HFFc6 (cell line): ENCODE measurements at regions not wholly inside any gene's neighbourhood (a gene's known extent, or its start where the extent isn't known, plus 50 kb on each side); places are given as distances from the start of the nearest gene placed in this dataset.
"Not testable (repeated sequence)": the region's sequence is repeated elsewhere in the genome, so short reads cannot be mapped to it uniquely, and the experiment has no call there.

Experiments used
- DNase-seq: peaks from one replicate; pipeline ENCODE4 v3.0.0-alpha.2; 2018
- H3K27ac Mint-ChIP-seq: 2 replicates; pipeline ENCODE4 v1.8.0; 2020; ENCODE audit warnings: mild to moderate bottlenecking, mixed read lengths
- H3K27me3 Mint-ChIP-seq: 2 replicates; pipeline ENCODE4 v1.8.0; 2021; ENCODE audit warnings: mild to moderate bottlenecking, moderate library complexity, mixed read lengths; ENCODE audit not compliant: insufficient read depth
- H3K36me3 Mint-ChIP-seq: 2 replicates; pipeline ENCODE4 v1.8.0; 2021; ENCODE audit warnings: low read depth, mixed read lengths
- H3K4me1 Mint-ChIP-seq: 2 replicates; pipeline ENCODE4 v1.8.0; 2020; ENCODE audit warnings: low read depth, mixed read lengths
- H3K4me3 Mint-ChIP-seq: 2 replicates; pipeline ENCODE4 v1.8.0; 2020; ENCODE audit warnings: mild to moderate bottlenecking, moderate library complexity, mixed read lengths
- H3K9me3 Mint-ChIP-seq: 2 replicates; pipeline ENCODE4 v1.8.0; 2020; ENCODE audit warnings: mild to moderate bottlenecking, mixed read lengths
- CTCF ChIP-seq: fragments of 200-600 bp; sonication (generic); IDR thresholded peaks from 2 replicates; pipeline ENCODE4 v1.5.0; 2021; ENCODE audit warnings: antibody characterized with exemption, mild to moderate bottlenecking

DNA sequence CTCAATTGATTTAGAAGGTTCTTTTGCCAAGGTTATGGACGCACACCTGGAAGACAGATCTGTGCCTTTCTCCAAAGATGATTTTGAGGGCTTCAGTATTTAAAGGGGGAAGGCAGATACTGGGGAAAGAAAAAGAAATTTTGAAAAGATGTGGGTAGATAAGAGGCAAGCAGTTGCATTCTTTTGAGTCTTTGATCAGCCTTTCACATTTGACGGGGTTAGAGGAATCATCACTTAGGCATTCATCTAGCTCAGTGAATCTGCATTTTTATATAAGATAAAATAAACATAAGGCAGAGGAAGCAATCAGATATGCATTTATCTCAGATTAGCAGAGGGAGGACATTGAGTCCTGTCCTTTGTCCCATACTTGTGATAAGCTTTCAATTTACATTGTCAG lies 243.4 kb upstream of the RAI14 start:
- peak; percentile 62 for DNase-seq
- H3K9me3 Mint-ChIP-seq = no peaks in the 10 kb centered on the region
- H3K4me1 Mint-ChIP-seq = peaks cover 70% of the 10 kb centered on the region
- no peak for TF ChIP-seq CTCF
- H3K27me3 Mint-ChIP-seq = no peaks in the 10 kb centered on the region; the same call in 1 of the 2 replicates
- peak overlapping the region; percentile 71 for H3K4me3 Mint-ChIP-seq
- H3K27ac Mint-ChIP-seq = peak overlapping the region; percentile 69
- no peaks in the 10 kb centered on the region; the same call in 1 of the 2 replicates for H3K36me3 Mint-ChIP-seq

DNA sequence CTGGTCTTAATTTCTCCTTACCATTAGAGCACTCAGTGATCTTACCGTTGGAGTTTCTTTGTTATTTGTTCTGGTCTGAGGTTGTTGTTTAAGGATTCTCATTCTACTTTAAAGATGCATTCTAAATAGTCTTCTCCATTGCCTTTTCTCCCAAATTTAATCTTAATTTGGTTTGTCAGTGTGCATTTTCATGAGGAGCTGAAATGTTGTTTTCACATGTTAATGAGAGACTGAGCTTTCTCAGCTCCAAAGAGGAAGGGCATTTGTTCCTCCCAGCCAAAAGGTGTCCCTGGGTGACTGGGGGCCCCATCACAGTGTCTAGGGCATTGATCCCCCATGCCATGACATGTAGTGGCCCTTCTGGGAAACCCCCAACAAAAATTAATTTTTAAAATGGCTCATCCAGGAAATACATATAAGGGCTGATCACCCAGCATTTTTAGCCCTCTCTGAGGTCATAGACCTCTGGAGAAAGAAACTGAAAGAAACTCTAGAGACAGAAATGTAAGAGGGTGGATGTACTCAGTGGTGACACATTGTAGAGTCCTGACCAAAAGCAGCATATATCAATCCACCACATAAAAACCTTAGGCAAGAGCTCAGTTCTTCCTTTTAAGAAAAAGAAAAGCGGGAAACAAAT lies 240.4 kb upstream of the RAI14 start:
- no peak for TF ChIP-seq CTCF
- Mint-ChIP-seq H3K27me3 (no peaks in the 10 kb centered on the region), H3K36me3 (peaks cover 14% of the 10 kb centered on the region), H3K4me3 (peak overlapping the region; percentile 66), H3K27ac (peak overlapping the region; percentile 78), H3K9me3 (peaks cover 17% of the 10 kb centered on the region), H3K4me1 (peaks cover 57% of the 10 kb centered on the region)
- peak; percentile 56 for DNase-seq

- H3K27ac Mint-ChIP-seq = peak overlapping the region; percentile 78
- H3K36me3 Mint-ChIP-seq = peaks cover 23% of the 10 kb centered on the region
- no peak for DNase-seq
Measured at GRCh38 chr5:34416501-34417008, 239.6 kb upstream of the RAI14 start.

DNA sequence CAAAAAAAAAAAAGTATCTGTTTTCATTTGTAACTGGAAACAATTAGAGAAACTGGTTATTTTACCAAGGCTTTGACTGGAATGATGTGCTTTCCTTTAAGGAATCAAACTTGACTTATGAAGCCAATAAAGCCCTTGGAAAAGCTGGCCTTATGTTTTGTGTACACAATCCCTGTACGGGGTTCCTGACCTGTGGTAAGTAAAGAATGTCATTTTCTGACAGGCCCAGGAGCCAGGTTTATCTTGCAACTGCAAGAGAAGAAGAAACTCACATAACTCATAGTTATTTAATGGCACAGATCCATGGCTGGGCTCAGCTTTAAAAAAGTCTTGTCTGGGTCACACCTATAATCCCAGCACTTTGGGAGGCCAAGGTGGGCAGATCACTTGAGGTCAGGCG lies 235.9 kb upstream of the RAI14 start:
- DNase-seq = peak; percentile 56
- Mint-ChIP-seq H3K9me3 (peaks cover 35% of the 10 kb centered on the region), H3K4me1 (peaks cover 16% of the 10 kb centered on the region), H3K36me3 (peaks cover 32% of the 10 kb centered on the region)
- H3K27ac Mint-ChIP-seq, H3K4me3 Mint-ChIP-seq, H3K27me3 Mint-ChIP-seq: not testable (repeated sequence)

More at GRCh38 chr5:34416501-34417008, 239.6 kb upstream of the RAI14 start:
- Mint-ChIP-seq H3K27me3 (no peaks in the 10 kb centered on the region), H3K4me1 (peaks cover 48% of the 10 kb centered on the region), H3K4me3 (0 out of 2 replicates have a peak overlapping the region, but pooled peaks have one; percentile 17), H3K9me3 (peaks cover 26% of the 10 kb centered on the region)
- no peak for TF ChIP-seq CTCF

- H3K27ac Mint-ChIP-seq = no peak overlapping the region
- peaks cover 10% of the 10 kb centered on the region for H3K9me3 Mint-ChIP-seq
- DNase-seq = no peak
- H3K27me3 Mint-ChIP-seq = peaks cover 3% of the 10 kb centered on the region; the same call in 1 of the 2 replicates
- peaks cover 13% of the 10 kb centered on the region for H3K36me3 Mint-ChIP-seq
- TF ChIP-seq CTCF = no peak
- no peak overlapping the region for H3K4me3 Mint-ChIP-seq
- H3K4me1 Mint-ChIP-seq = peaks cover 8% of the 10 kb centered on the region
Measured at GRCh38 chr5:34436761-34437501, 219.2 kb upstream of the RAI14 start.

DNA sequence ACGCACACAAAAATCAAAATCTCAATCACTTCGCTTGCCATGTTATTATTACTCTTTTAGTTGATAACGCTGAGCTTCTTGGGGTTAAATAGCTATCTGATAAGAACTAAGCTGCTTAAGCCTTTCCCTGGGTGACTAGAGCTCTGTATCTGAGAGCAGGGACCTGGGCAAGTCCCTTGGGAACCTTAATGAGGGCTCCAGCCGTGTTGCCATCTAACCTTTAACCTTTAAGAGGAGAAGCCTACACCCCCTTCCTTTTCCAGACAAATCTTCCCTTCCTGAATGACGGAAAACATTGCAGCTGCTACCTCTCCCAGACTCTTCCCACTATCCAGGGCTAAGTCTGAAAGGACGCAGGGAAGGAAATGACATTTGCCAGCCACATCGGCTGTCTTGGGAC lies 216.5 kb upstream of the RAI14 start:
- no peak for DNase-seq
- Mint-ChIP-seq H3K9me3 (peaks cover 8% of the 10 kb centered on the region), H3K4me1 (peaks cover 8% of the 10 kb centered on the region), H3K27me3 (peaks cover 3% of the 10 kb centered on the region; the same call in 1 of the 2 replicates), H3K4me3 (no peak overlapping the region), H3K27ac (no peak overlapping the region), H3K36me3 (peaks cover 4% of the 10 kb centered on the region; the same call in 1 of the 2 replicates)
- TF ChIP-seq CTCF = no peak

DNA sequence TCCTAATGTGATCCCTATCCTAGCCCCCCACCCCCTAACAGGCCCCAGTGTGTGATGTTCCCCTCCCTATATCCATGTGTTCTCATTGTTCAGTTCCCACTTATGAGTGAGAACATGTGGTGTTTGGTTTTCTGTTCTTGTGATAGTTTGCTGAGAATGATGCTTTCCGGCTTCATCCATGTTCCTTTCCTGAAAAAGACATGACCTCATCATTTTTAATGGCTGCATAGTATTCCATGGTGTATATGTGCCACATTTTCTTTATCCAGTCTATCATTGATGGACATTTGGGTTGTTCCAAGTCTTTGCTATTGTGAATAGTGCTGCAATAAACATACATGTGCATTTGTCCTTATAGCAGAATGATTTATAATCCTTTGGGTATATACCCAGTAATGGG lies 214.4 kb upstream of the RAI14 start:
- H3K36me3 Mint-ChIP-seq, H3K27ac Mint-ChIP-seq, DNase-seq, H3K4me3 Mint-ChIP-seq, H3K9me3 Mint-ChIP-seq, H3K4me1 Mint-ChIP-seq, H3K27me3 Mint-ChIP-seq: not testable (repeated sequence)
